Fibroblast of skin of back (primary cell): ENCODE measurements at regions not wholly inside any gene's neighbourhood (a gene's known extent, or its start where the extent isn't known, plus 50 kb on each side); places are given as distances from the start of the nearest gene placed in this dataset.

ENCODE experiments used
- DNase-seq: peaks from one replicate; pipeline ENCODE4 v3.0.0-alpha.2; 2013

GRCh38 chr5:164637931-164638521 lies 1132.6 kb downstream of the MAT2B start:
- no peak for DNase-seq

GRCh38 chr5:164649266-164649665 lies 1143.8 kb downstream of the MAT2B start:
- no peak for DNase-seq

- DNase-seq: no peak
Measured at GRCh38 chr5:164650427-164650826, 1145.0 kb downstream of the MAT2B start.

- no peak for DNase-seq
Measured at GRCh38 chr5:164651546-164652275, 1146.3 kb downstream of the MAT2B start.

- no peak for DNase-seq
Measured at GRCh38 chr5:164652276-164652660, 1146.8 kb downstream of the MAT2B start.

GRCh38 chr5:164663198-164663989 lies 1158.0 kb downstream of the MAT2B start:
- DNase-seq: no peak

GRCh38 chr5:164671640-164672039 lies 1166.2 kb downstream of the MAT2B start:
- no peak for DNase-seq

GRCh38 chr5:164672205-164672604 lies 1166.8 kb downstream of the MAT2B start:
- no peak for DNase-seq

- DNase-seq: peak; percentile 5
Measured at GRCh38 chr5:164672931-164673694, 1167.7 kb downstream of the MAT2B start.

GRCh38 chr5:164679461-164679860 lies 1174.0 kb downstream of the MAT2B start:
- DNase-seq: no peak

GRCh38 chr5:164680216-164680615 lies 1174.8 kb downstream of the MAT2B start:
- DNase-seq: no peak

GRCh38 chr5:164680812-164681520 lies 1175.5 kb downstream of the MAT2B start:
- no peak for DNase-seq

GRCh38 chr5:164687391-164687790 lies 1182.0 kb downstream of the MAT2B start:
- no peak for DNase-seq

- DNase-seq: no peak
Measured at GRCh38 chr5:164688437-164688836, 1183.0 kb downstream of the MAT2B start.

GRCh38 chr5:164708831-164709230 lies 1203.4 kb downstream of the MAT2B start:
- DNase-seq: no peak

- DNase-seq: no peak
Measured at GRCh38 chr5:164713682-164714081, 1208.3 kb downstream of the MAT2B start.

GRCh38 chr5:164721116-164721515 lies 1215.7 kb downstream of the MAT2B start:
- no peak for DNase-seq

- no peak for DNase-seq
Measured at GRCh38 chr5:164721656-164722055, 1216.2 kb downstream of the MAT2B start.

GRCh38 chr5:164722702-164723101 lies 1217.3 kb downstream of the MAT2B start:
- DNase-seq: peak; percentile 3

- DNase-seq: no peak
Measured at GRCh38 chr5:164727012-164727411, 1221.6 kb downstream of the MAT2B start.

- DNase-seq: no peak
Measured at GRCh38 chr5:164728733-164729132, 1223.3 kb downstream of the MAT2B start.

GRCh38 chr5:164735334-164735733 lies 1229.9 kb downstream of the MAT2B start:
- DNase-seq: no peak
